ENCODE measurements at regions not wholly inside any gene's neighbourhood (a gene's known extent, or its start where the extent isn't known, plus 50 kb on each side); places are given as distances from the start of the nearest gene placed in this dataset.

DNA sequence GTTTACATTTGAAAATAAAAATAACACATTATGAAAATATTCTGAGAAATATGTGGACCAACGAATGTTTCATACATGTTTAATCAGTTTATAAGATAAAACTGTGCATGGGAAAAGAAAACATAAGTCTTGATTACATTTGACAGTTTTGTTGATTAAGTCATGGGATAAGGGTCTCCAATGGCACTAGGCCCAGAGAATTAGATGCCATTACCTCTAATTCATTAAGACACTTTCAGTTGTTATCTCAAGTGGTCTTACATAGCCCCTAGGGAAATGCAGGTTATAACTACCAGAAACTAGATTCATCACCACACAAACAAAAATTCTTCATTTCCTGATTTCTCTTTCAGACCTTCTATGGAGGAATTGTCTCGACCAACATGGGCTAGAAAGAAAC lies 300.8 kb downstream of the PCDH7 start:
- 82% methylated on average over 2 of the region's 2 CpGs; no CpG with 5 or more reads in 1 of the 2 experiments for WGBS, 2 experiments (ENCODE audit: extremely low coverage in 1 of 2, insufficient coverage in 1 of 2, insufficient read length in 1 of 2, insufficient replicate concordance in 2 of 2, low coverage in 1 of 2, low lambda C conversion rate in 2 of 2, missing lambda C conversion rate in 1 of 2)
- no peak overlapping the region for H4K5ac ChIP-seq (ENCODE audit: insufficient read length, low read depth, low read length)
- no peak overlapping the region for H2AK5ac ChIP-seq (ENCODE audit: low read depth, low read length)
- no peaks in the 10 kb centered on the region for H3K9me3 ChIP-seq (ENCODE audit: insufficient read depth in 2 of 2, low read depth in 1 of 2, low read length in 1 of 2)
- H3K56ac ChIP-seq (replicated peaks; ENCODE audit: insufficient read length, low read depth, low read length): no peak overlapping the region
- H4K20me1 ChIP-seq (replicated peaks in 1 of 2; ENCODE audit: control insufficient read depth in 1 of 2, insufficient read depth in 2 of 2, low read length in 2 of 2): peaks cover 0 to 2% of the 10 kb centered on the region in 2 experiments
- no peak overlapping the region for H3K14ac ChIP-seq (ENCODE audit: insufficient read length)
- H3K4me1 ChIP-seq (replicated peaks in 1 of 4; ENCODE audit: control insufficient read depth in 3 of 4, insufficient read depth in 4 of 4, low read length in 3 of 4): no peaks in the 10 kb centered on the region
- peaks cover 2% of the 10 kb centered on the region; the same call in 1 of the 2 replicates for H3K23me2 ChIP-seq (ENCODE audit: low read depth, low read length)
- H3K4ac ChIP-seq (replicated peaks; ENCODE audit: insufficient read length, low read depth, low read length): no peak overlapping the region
- no peak overlapping the region for H2BK120ac ChIP-seq (replicated peaks; ENCODE audit: low read depth, low read length)
- no peak overlapping the region for H2AFZ ChIP-seq (ENCODE audit: low read length)
- ChIA-PET CTCF (ENCODE audit: partially characterized antibody) (no interaction called here), POLR2A (ENCODE audit: partially characterized antibody) (no interaction called here)
- no peak overlapping the region for H2BK12ac ChIP-seq (ENCODE audit: low read depth, low read length)
- H2BK5ac ChIP-seq (ENCODE audit: low read depth, low read length): no peak overlapping the region
- H3K4me2 ChIP-seq (ENCODE audit: insufficient read depth in 1 of 2, low read depth in 2 of 2, low read length in 2 of 2): no peak overlapping the region
- no peak overlapping the region for H3K23ac ChIP-seq (ENCODE audit: insufficient read length)
- H4K8ac ChIP-seq (ENCODE audit: extremely low read depth, insufficient read depth, low read length): no peak overlapping the region
- H3K4me3 ChIP-seq (ENCODE audit: extremely low read depth in 1 of 4, insufficient read depth in 2 of 4, low read depth in 3 of 4, low read length in 4 of 4): no peak overlapping the region
- H3K27me3 ChIP-seq (replicated peaks in 1 of 4; ENCODE audit: control insufficient read depth in 3 of 4, extremely low read depth in 1 of 4, insufficient read depth in 3 of 4, low read length in 3 of 4): no peaks in the 10 kb centered on the region
- H3K9ac ChIP-seq (replicated peaks in 1 of 4; ENCODE audit: extremely low read depth in 1 of 4, low read depth in 3 of 4, low read length in 3 of 4): no peak overlapping the region
- no peak overlapping the region for H4K91ac ChIP-seq (replicated peaks; ENCODE audit: insufficient read length, low read length)
- H3K79me1 ChIP-seq (ENCODE audit: low read depth, low read length): no peaks in the 10 kb centered on the region
- no peak for FAIRE-seq
- H2BK15ac ChIP-seq (ENCODE audit: low read length): no peak overlapping the region
- no peaks in the 10 kb centered on the region for H3K79me2 ChIP-seq (ENCODE audit: control insufficient read depth in 1 of 2, insufficient read depth in 2 of 2, low read length in 2 of 2)
- H3K36me3 ChIP-seq (ENCODE audit: control insufficient read depth in 2 of 4, insufficient read depth in 4 of 4, low read length in 3 of 4): no peaks in the 10 kb centered on the region
- no peak overlapping the region for H3K18ac ChIP-seq (ENCODE audit: extremely low read depth, low read length)
- H2BK20ac ChIP-seq (ENCODE audit: low read length): no peak overlapping the region
- no peak overlapping the region for H3K27ac ChIP-seq (ENCODE audit: low read depth, low read length)
- DNase-seq (ENCODE audit: low read depth in 1 of 2, low spot score in 2 of 2): no peak
- TF ChIP-seq ATF2 (IDR thresholded peaks at IDR 0.05; ENCODE audit: low read length) (no peak), JUN (IDR thresholded peaks at IDR 0.05; ENCODE audit: low read depth, low read length) (no peak), SIRT6 (IDR thresholded peaks at IDR 0.05; ENCODE audit: low read length) (no peak), SIN3A (conservative IDR thresholded peaks at IDR 0.05 in 1 of 2, IDR thresholded peaks at IDR 0.05 in 1 of 2; ENCODE audit: low read depth in 1 of 2, low read length in 2 of 2) (no peak), MAFK (IDR thresholded peaks at IDR 0.05; ENCODE audit: low read depth, low read length) (no peak), SIX5 (IDR thresholded peaks at IDR 0.05; ENCODE audit: low read depth, low read length) (no peak), CHD1 (IDR thresholded peaks at IDR 0.05; ENCODE audit: low read depth, low read length) (no peak), EZH2 (IDR thresholded peaks at IDR 0.05; ENCODE audit: low read depth, low read length, severe bottlenecking) (no peak), CEBPB (IDR thresholded peaks at IDR 0.05; ENCODE audit: low read depth, low read length) (no peak), SUZ12 (IDR thresholded peaks at IDR 0.05; ENCODE audit: low read length) (no peak), MAX (IDR thresholded peaks at IDR 0.05) (no peak), JUND (IDR thresholded peaks at IDR 0.05; ENCODE audit: low read length) (no peak), HDAC6 (IDR thresholded peaks at IDR 0.05; ENCODE audit: low read depth, low read length) (no peak)
